ENCODE measurements at regions not wholly inside any gene's neighbourhood (a gene's known extent, or its start where the extent isn't known, plus 50 kb on each side); places are given as distances from the start of the nearest gene placed in this dataset.

DNA sequence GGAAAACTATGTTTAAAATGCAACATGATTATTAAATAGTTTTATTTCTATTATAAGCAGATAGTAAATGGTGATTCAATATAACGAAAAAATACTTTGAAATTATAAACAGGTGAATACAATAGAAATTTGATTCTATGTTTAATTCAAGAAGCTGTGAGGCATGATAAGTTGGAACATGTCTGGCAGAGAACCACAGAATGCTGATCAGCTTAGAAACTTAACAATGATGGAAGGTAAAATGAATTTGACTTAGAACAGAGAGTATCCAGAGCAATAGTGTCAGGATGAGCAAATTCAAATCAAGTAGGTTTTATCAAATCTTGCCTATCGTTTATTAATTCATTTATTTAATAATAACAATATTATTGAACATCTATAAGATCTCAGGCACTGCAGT, 83.4 kb upstream of the ADGRL4 start:
- Histone ChIP-seq H4K5ac (ENCODE audit: insufficient read length, low read depth, low read length) (no peak overlapping the region), H2BK5ac (ENCODE audit: low read depth, low read length) (no peak overlapping the region), H3K4ac (replicated peaks; ENCODE audit: insufficient read length, low read depth, low read length) (no peak overlapping the region), H2BK120ac (replicated peaks; ENCODE audit: low read depth, low read length) (no peak overlapping the region), H3K79me1 (ENCODE audit: low read depth, low read length) (no peaks in the 10 kb centered on the region), H4K20me1 (replicated peaks in 1 of 2; ENCODE audit: control insufficient read depth in 1 of 2, insufficient read depth in 2 of 2, low read length in 2 of 2) (no peaks in the 10 kb centered on the region), H3K79me2 (ENCODE audit: control insufficient read depth in 1 of 2, insufficient read depth in 2 of 2, low read length in 2 of 2) (no peaks in the 10 kb centered on the region), H3K23me2 (ENCODE audit: low read depth, low read length) (no peaks in the 10 kb centered on the region), H3K23ac (ENCODE audit: insufficient read length) (no peak overlapping the region), H2BK15ac (ENCODE audit: low read length) (no peak overlapping the region), H3K56ac (replicated peaks; ENCODE audit: insufficient read length, low read depth, low read length) (no peak overlapping the region), H3K27me3 (replicated peaks in 1 of 4; ENCODE audit: control insufficient read depth in 3 of 4, extremely low read depth in 1 of 4, insufficient read depth in 3 of 4, low read length in 3 of 4) (no peaks in the 10 kb centered on the region), H4K91ac (replicated peaks; ENCODE audit: insufficient read length, low read length) (no peak overlapping the region), H2BK20ac (ENCODE audit: low read length) (no peak overlapping the region), H2AFZ (ENCODE audit: low read length) (no peak overlapping the region), H3K4me1 (replicated peaks in 1 of 4; ENCODE audit: control insufficient read depth in 3 of 4, insufficient read depth in 4 of 4, low read length in 3 of 4) (no peaks in the 10 kb centered on the region), H4K8ac (ENCODE audit: extremely low read depth, insufficient read depth, low read length) (no peak overlapping the region), H3K18ac (ENCODE audit: extremely low read depth, low read length) (no peak overlapping the region), H3K4me3 (ENCODE audit: extremely low read depth in 1 of 4, insufficient read depth in 2 of 4, low read depth in 3 of 4, low read length in 4 of 4) (no peak overlapping the region), H3K9me3 (ENCODE audit: insufficient read depth in 2 of 2, low read depth in 1 of 2, low read length in 1 of 2) (no peaks in the 10 kb centered on the region), H3K36me3 (ENCODE audit: control insufficient read depth in 2 of 4, insufficient read depth in 4 of 4, low read length in 3 of 4) (no peaks in the 10 kb centered on the region), H2AK5ac (ENCODE audit: low read depth, low read length) (no peak overlapping the region), H3K14ac (ENCODE audit: insufficient read length) (no peak overlapping the region), H3K4me2 (ENCODE audit: insufficient read depth in 1 of 2, low read depth in 2 of 2, low read length in 2 of 2) (no peak overlapping the region), H3K27ac (ENCODE audit: low read depth, low read length) (no peak overlapping the region), H2BK12ac (ENCODE audit: low read depth, low read length) (no peak overlapping the region), H3K9ac (replicated peaks in 1 of 4; ENCODE audit: extremely low read depth in 1 of 4, low read depth in 3 of 4, low read length in 3 of 4) (no peak overlapping the region)
- FAIRE-seq: no peak
- TF ChIP-seq, protein P1, sequence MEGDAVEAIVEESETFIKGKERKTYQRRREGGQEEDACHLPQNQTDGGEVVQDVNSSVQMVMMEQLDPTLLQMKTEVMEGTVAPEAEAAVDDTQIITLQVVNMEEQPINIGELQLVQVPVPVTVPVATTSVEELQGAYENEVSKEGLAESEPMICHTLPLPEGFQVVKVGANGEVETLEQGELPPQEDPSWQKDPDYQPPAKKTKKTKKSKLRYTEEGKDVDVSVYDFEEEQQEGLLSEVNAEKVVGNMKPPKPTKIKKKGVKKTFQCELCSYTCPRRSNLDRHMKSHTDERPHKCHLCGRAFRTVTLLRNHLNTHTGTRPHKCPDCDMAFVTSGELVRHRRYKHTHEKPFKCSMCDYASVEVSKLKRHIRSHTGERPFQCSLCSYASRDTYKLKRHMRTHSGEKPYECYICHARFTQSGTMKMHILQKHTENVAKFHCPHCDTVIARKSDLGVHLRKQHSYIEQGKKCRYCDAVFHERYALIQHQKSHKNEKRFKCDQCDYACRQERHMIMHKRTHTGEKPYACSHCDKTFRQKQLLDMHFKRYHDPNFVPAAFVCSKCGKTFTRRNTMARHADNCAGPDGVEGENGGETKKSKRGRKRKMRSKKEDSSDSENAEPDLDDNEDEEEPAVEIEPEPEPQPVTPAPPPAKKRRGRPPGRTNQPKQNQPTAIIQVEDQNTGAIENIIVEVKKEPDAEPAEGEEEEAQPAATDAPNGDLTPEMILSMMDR (IDR thresholded peaks at IDR 0.05; ENCODE audit: control extremely low read depth in 1 of 3, insufficient read depth in 1 of 3, low read depth in 1 of 3, low read length in 3 of 3): no peak
- TF ChIP-seq TAF1 (IDR thresholded peaks at IDR 0.05; ENCODE audit: low read depth, low read length) (no peak), RXRA (IDR thresholded peaks at IDR 0.05; ENCODE audit: insufficient read depth, low read depth, low read length) (no peak), POLR2A (IDR thresholded peaks at IDR 0.05; ENCODE audit: control extremely low read depth in 1 of 2, low read depth in 2 of 2, low read length in 2 of 2) (no peak), KDM4A (IDR thresholded peaks at IDR 0.05; ENCODE audit: low read depth, low read length, severe bottlenecking) (no peak), CTBP2 (IDR thresholded peaks at IDR 0.05; ENCODE audit: borderline replicate concordance, insufficient read depth, insufficient read length, low read length) (no peak), TBP (IDR thresholded peaks at IDR 0.05; ENCODE audit: low read depth, low read length) (no peak), KDM5A (IDR thresholded peaks at IDR 0.05; ENCODE audit: low read length) (no peak)
- TF ChIP-seq, protein P2, sequence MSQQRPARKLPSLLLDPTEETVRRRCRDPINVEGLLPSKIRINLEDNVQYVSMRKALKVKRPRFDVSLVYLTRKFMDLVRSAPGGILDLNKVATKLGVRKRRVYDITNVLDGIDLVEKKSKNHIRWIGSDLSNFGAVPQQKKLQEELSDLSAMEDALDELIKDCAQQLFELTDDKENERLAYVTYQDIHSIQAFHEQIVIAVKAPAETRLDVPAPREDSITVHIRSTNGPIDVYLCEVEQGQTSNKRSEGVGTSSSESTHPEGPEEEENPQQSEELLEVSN (IDR thresholded peaks at IDR 0.05): no peak
- CTCF ChIA-PET (ENCODE audit: partially characterized antibody): interaction anchor here (2.1 kb wide), 1 partner anchor 21 kb away, joined by 6 read pairs; no protein-coding TSS in a partner anchor
- 91% methylated on average over 2 of the region's 2 CpGs; no CpG with 5 or more reads in 1 of the 2 experiments for WGBS, 2 experiments (ENCODE audit: extremely low coverage in 1 of 2, insufficient coverage in 1 of 2, insufficient read length in 1 of 2, insufficient replicate concordance in 2 of 2, low coverage in 1 of 2, low lambda C conversion rate in 2 of 2, missing lambda C conversion rate in 1 of 2)
- POLR2A ChIA-PET (ENCODE audit: partially characterized antibody): no interaction called here
- DNase-seq (ENCODE audit: low read depth in 1 of 2, low spot score in 2 of 2): no peak

All from H1 (cell line).